CD4-positive, CD25-positive, alpha-beta regulatory T cell (primary cell): ENCODE measurements at regions not wholly inside any gene's neighbourhood (a gene's known extent, or its start where the extent isn't known, plus 50 kb on each side); places are given as distances from the start of the nearest gene placed in this dataset.

Experiments
- ATAC-seq, 2 donors: fragments of 150-1000 bp; cut with Tn5 transposase; one replicate each; pipeline ENCODE4 v1.10.0; 2021; ENCODE audit warnings: low read depth in 2 of 2, moderate number of reproducible peaks in 2 of 2, moderate library complexity in 1 of 2
- DNase-seq, 3 donors: peaks; one replicate each; pipeline versions ENCODE4 v3.0.0 to v3.0.0-alpha.2; 2012 to 2022; ENCODE audit warnings: mixed read lengths in 1 of 3
- H3K27ac ChIP-seq: one replicate; pipeline ENCODE4 v1.7.0; 2013; ENCODE audit warnings: mild to moderate bottlenecking, low read length; ENCODE audit not compliant: insufficient read depth, poor library complexity, severe bottlenecking
- H3K27me3 ChIP-seq: one replicate; pipeline ENCODE4 v1.7.0; 2013; ENCODE audit warnings: low read length; ENCODE audit not compliant: control insufficient read depth, insufficient read depth
- H3K36me3 ChIP-seq: one replicate; pipeline ENCODE4 v1.7.0; 2013; ENCODE audit warnings: mild to moderate bottlenecking, low read length, moderate library complexity; ENCODE audit not compliant: control insufficient read depth, insufficient read depth
- H3K4me1 ChIP-seq: 2 replicates; pipeline ENCODE4 v1.7.0; 2013; ENCODE audit warnings: mild to moderate bottlenecking, low read length; ENCODE audit not compliant: insufficient read depth, control insufficient read depth, poor library complexity, severe bottlenecking
- H3K4me3 ChIP-seq: one replicate; pipeline ENCODE4 v1.7.0; 2013; ENCODE audit warnings: low read depth, mild to moderate bottlenecking, low read length, moderate library complexity
- H3K9me3 ChIP-seq, 2 experiments: 1 replicate in 1 of 2; 2 replicates in 1 of 2; pipeline ENCODE4 v1.7.0; 2013; ENCODE audit warnings: low read length in 2 of 2, mild to moderate bottlenecking in 1 of 2, moderate library complexity in 1 of 2; ENCODE audit not compliant: control insufficient read depth in 2 of 2
- H3K27ac Mint-ChIP-seq, 3 donors: one replicate each; pipeline ENCODE4 v1.8.0; 2020 to 2022; ENCODE audit warnings: mild to moderate bottlenecking in 3 of 3, mixed read lengths in 3 of 3, moderate library complexity in 2 of 3
- H3K27me3 Mint-ChIP-seq: one replicate; pipeline ENCODE4 v1.8.0; 2022; ENCODE audit warnings: mild to moderate bottlenecking, mixed read lengths
- H3K36me3 Mint-ChIP-seq: one replicate; pipeline ENCODE4 v1.8.0; 2020; ENCODE audit warnings: mixed read lengths
- H3K4me1 Mint-ChIP-seq, 4 donors: one replicate each; pipeline ENCODE4 v1.8.0; 2020 to 2022; ENCODE audit warnings: mixed read lengths in 4 of 4, mild to moderate bottlenecking in 1 of 4
- H3K4me3 Mint-ChIP-seq, 4 donors: one replicate each; pipeline ENCODE4 v1.8.0; 2020 to 2022; ENCODE audit warnings: mild to moderate bottlenecking in 4 of 4, mixed read lengths in 4 of 4, moderate library complexity in 3 of 4
- H3K9me3 Mint-ChIP-seq, 7 donors: one replicate each; pipeline ENCODE4 v1.8.0; 2020 to 2022; ENCODE audit warnings: mixed read lengths in 7 of 7, mild to moderate bottlenecking in 3 of 7, moderate library complexity in 2 of 7

DNA sequence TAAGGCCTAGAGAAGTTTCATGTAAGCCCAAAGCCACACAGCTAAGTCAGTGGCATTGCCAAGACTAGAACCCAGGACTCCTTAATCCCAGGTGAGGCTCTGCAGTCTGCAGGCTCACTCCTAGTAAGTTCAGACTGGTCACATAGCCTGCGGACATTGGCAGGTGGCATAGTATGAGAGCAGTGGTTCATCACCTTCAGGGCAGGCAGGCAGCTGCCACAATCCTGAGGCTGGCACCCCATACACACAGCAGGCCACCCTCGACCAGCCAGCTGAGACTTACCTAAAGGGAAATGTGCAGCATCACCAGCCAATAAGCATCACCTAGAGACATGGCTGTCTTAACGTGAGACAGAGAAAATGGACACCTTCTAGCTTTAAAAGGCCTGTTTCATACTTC lies 231.6 kb upstream of the UBASH3B start:
- DNase-seq: no peak
- peaks cover 0 to 6% (median 0%) of the 10 kb centered on the region in 7 donors for H3K9me3 Mint-ChIP-seq
- no peak overlapping the region for H3K4me3 ChIP-seq
- no peaks in the 10 kb centered on the region for H3K4me1 ChIP-seq
- H3K36me3 Mint-ChIP-seq: no peaks in the 10 kb centered on the region
- H3K4me3 Mint-ChIP-seq: no peak overlapping the region
- no peaks in the 10 kb centered on the region for H3K36me3 ChIP-seq
- no peak overlapping the region for H3K27ac Mint-ChIP-seq
- ATAC-seq: no peak
- no peak overlapping the region for H3K27ac ChIP-seq
- H3K9me3 ChIP-seq: no peaks in the 10 kb centered on the region
- no peaks in the 10 kb centered on the region for H3K27me3 Mint-ChIP-seq
- no peaks in the 10 kb centered on the region for H3K27me3 ChIP-seq
- H3K4me1 Mint-ChIP-seq: no peaks in the 10 kb centered on the region

DNA sequence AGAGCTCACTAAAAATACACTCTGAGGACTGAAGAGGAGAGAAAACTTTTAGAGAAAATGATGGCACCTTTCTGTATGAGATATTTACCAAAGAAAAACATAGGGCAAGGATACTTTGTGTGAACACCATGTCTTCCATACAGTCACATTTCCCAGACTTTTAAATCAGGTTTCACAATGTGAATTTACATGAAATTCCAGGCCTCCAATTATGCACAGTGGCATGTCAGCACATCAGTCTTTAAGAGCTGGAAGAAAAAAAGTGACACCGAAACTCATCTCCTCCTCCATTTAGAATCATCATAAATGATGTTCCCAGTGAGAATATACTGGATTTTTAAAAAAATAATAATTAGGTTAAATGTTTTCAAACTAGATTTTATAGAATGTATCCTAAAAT lies 232.2 kb upstream of the UBASH3B start:
- Histone ChIP-seq H3K9me3 (no peaks in the 10 kb centered on the region), H3K4me1 (no peaks in the 10 kb centered on the region), H3K4me3 (no peak overlapping the region), H3K27ac (no peak overlapping the region), H3K27me3 (no peaks in the 10 kb centered on the region), H3K36me3 (no peaks in the 10 kb centered on the region)
- DNase-seq: no peak
- H3K9me3 Mint-ChIP-seq: peaks cover 0 to 6% (median 0%) of the 10 kb centered on the region in 7 donors
- no peaks in the 10 kb centered on the region for H3K4me1 Mint-ChIP-seq
- no peak overlapping the region for H3K4me3 Mint-ChIP-seq
- no peak for ATAC-seq
- H3K27ac Mint-ChIP-seq: no peak overlapping the region
- H3K36me3 Mint-ChIP-seq: no peaks in the 10 kb centered on the region
- no peaks in the 10 kb centered on the region for H3K27me3 Mint-ChIP-seq

DNA sequence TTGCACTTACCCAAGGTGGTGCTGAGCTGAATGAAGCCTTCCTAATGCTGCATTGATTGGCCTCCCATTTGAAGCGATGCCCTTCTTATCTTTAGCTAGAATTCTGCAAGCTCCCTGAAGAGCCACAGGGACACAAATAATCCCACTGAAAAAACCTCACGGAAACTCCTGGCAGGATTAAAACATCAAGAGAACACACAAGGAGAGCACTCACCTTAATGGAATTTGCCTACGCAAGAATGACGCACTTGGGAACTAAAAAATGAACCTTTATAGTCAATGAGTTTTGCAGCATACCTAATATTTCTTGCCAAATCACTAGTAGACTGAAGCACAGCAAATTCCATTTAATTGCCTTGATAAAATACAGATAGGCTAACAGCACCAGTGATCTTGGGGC lies 232.8 kb upstream of the UBASH3B start:
- DNase-seq (no peak), ATAC-seq (no peak)
- H3K9me3 Mint-ChIP-seq: peaks cover 0 to 11% (median 1%) of the 10 kb centered on the region in 7 donors
- no peaks in the 10 kb centered on the region for H3K27me3 ChIP-seq
- peaks cover 2% of the 10 kb centered on the region for H3K27me3 Mint-ChIP-seq
- H3K4me3 Mint-ChIP-seq: no peak overlapping the region
- H3K4me3 ChIP-seq: no peak overlapping the region
- no peak overlapping the region for H3K27ac ChIP-seq
- H3K36me3 ChIP-seq: no peaks in the 10 kb centered on the region
- H3K4me1 Mint-ChIP-seq: no peaks in the 10 kb centered on the region
- no peak overlapping the region for H3K27ac Mint-ChIP-seq
- H3K4me1 ChIP-seq: no peaks in the 10 kb centered on the region
- H3K36me3 Mint-ChIP-seq: no peaks in the 10 kb centered on the region
- no peaks in the 10 kb centered on the region for H3K9me3 ChIP-seq

DNA sequence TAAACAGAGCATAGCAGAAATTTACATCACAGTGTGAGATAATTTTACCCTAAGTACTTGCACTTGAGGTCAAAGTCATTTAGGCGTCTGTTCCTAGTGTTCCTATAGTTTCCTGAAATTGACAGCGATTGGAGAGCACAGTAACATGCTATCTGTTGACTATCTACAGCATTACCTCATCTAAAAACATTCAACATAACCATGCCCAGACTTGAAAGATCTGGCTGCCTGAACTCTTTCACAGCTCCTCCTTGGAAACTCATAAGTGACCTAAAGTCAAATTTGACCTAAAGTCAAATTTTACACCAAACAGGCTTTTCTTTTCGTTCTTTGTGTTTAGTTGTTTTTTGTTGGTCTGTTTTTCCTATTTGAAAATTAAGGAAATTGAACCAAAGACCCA lies 233.8 kb upstream of the UBASH3B start:
- H3K4me1 Mint-ChIP-seq: no peaks in the 10 kb centered on the region
- Histone ChIP-seq H3K36me3 (no peaks in the 10 kb centered on the region), H3K4me1 (no peaks in the 10 kb centered on the region), H3K27ac (no peak overlapping the region), H3K27me3 (no peaks in the 10 kb centered on the region), H3K9me3 (no peaks in the 10 kb centered on the region), H3K4me3 (no peak overlapping the region)
- peaks cover 4% of the 10 kb centered on the region for H3K27me3 Mint-ChIP-seq
- H3K4me3 Mint-ChIP-seq: no peak overlapping the region
- no peaks in the 10 kb centered on the region for H3K36me3 Mint-ChIP-seq
- no peak overlapping the region for H3K27ac Mint-ChIP-seq
- DNase-seq: no peak
- peaks cover 0 to 12% (median 1%) of the 10 kb centered on the region in 7 donors for H3K9me3 Mint-ChIP-seq
- ATAC-seq: no peak

DNA sequence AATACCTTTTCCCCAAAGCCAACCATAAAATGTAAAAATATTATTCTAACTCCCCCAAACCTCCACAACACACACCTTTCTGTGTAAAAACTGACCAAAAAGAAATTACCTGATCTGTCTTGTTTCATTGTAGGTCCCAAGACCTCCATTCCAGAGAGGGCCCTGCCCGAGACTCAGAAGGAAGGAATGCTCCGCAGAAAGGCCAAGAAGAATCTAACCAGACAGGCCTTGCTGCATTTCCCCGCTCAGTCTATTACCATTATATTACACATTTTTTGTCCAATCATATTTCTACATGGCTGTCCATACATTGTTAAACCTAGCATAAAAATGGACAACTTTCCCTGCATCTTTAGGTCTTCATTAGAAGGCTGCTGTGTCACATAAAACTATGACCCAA lies 237.5 kb upstream of the UBASH3B start:
- Mint-ChIP-seq H3K4me1 (no peaks in the 10 kb centered on the region), H3K36me3 (no peaks in the 10 kb centered on the region), H3K27me3 (peaks cover 4% of the 10 kb centered on the region), H3K4me3 (no peak overlapping the region), H3K9me3 (peaks cover 0 to 23% (median 6%) of the 10 kb centered on the region in 7 donors), H3K27ac (no peak overlapping the region)
- no peaks in the 10 kb centered on the region for H3K4me1 ChIP-seq
- no peak overlapping the region for H3K4me3 ChIP-seq
- no peak overlapping the region for H3K27ac ChIP-seq
- no peak for ATAC-seq
- H3K27me3 ChIP-seq: no peaks in the 10 kb centered on the region
- no peaks in the 10 kb centered on the region for H3K36me3 ChIP-seq
- H3K9me3 ChIP-seq: peaks cover 12 to 16% of the 10 kb centered on the region in 2 experiments
- no peak for DNase-seq

DNA sequence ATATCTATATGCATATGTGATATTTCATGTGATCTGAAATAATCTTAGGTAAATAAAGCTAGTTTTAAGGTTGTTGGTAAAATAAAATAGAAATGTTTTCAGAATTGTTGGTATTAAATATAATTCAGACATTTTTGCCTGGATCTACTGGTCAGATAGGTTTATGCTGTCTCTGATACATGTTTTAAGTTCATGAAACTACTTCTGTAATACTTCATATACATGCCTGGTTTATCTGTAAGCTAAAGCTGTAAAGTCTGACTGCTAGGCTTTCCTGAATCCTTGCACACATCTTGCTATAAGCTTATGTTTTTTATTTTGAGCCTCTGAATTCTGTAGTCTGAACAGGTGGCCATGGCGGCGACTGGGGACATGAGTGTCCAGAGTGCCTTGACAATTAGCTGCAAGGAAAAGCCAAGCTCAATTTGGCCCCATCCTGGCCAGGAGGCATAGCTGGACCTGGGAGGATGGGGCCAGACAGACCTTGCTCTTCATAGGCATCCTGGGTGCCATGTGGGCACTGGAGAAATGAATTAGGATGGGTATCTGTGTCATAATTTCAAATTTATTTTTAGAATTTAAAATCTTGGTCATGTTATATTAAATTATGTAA lies 241.0 kb upstream of the UBASH3B start:
- Mint-ChIP-seq H3K4me1 (no peaks in the 10 kb centered on the region), H3K36me3 (no peaks in the 10 kb centered on the region), H3K27me3 (peaks cover 4% of the 10 kb centered on the region), H3K4me3 (no peak overlapping the region), H3K27ac (no peak overlapping the region), H3K9me3 (peaks cover 0 to 23% (median 11%) of the 10 kb centered on the region in 7 donors)
- Histone ChIP-seq H3K9me3 (peaks cover 12 to 16% of the 10 kb centered on the region in 2 experiments), H3K36me3 (no peaks in the 10 kb centered on the region), H3K27me3 (no peaks in the 10 kb centered on the region), H3K27ac (no peak overlapping the region), H3K4me1 (no peaks in the 10 kb centered on the region), H3K4me3 (no peak overlapping the region)
- no peak for ATAC-seq
- DNase-seq: no peak

DNA sequence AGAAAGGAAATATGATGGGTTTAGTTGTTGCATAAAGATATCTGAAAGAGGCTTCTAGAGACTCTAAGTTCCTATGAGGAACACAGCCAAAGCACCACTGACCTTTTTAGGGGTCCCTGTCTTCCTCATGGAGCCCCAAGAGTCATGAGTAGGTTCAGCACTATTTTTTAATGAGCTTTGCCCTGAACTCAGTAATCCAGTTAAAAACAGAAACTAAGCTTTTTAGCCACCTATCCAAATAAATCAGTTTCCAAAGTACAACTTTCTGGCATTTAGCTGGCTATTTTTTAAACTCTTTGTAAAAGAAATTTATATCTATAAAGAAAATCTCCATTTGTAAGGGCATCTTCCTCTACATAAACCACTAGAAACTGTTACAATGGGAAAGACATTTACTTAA lies 241.8 kb upstream of the UBASH3B start:
- Mint-ChIP-seq H3K9me3 (peaks cover 0 to 23% (median 11%) of the 10 kb centered on the region in 7 donors), H3K4me1 (no peaks in the 10 kb centered on the region), H3K27ac (no peak overlapping the region), H3K4me3 (no peak overlapping the region), H3K27me3 (peaks cover 4% of the 10 kb centered on the region), H3K36me3 (no peaks in the 10 kb centered on the region)
- Histone ChIP-seq H3K36me3 (no peaks in the 10 kb centered on the region), H3K9me3 (peaks cover 12 to 16% of the 10 kb centered on the region in 2 experiments), H3K4me3 (no peak overlapping the region), H3K27me3 (no peaks in the 10 kb centered on the region), H3K27ac (no peak overlapping the region), H3K4me1 (no peaks in the 10 kb centered on the region)
- ATAC-seq (no peak), DNase-seq (no peak)

DNA sequence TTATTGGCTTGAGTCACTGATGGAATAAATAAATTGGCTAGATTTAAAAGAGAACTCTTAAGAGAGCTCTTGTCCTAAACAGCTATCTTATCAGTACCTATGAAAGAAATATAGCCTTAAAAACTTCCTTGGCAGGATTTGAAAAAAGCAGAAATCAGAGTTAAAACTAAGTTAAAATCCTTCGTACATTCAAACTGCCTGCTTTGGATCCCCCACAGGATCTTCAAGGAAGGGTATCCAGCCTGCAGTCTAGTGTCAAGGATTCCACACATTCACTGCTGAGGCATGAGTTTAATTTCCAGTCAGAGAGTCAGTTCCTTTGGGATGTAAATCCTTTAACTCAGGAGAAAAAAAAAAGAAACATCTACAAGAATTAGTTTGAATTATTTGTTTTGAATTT lies 242.9 kb upstream of the UBASH3B start:
- Mint-ChIP-seq H3K36me3 (no peaks in the 10 kb centered on the region), H3K27ac (no peak overlapping the region)

More for the DNA sequence above, 242.9 kb upstream of the UBASH3B start:
- Mint-ChIP-seq H3K27me3 (peaks cover under 1% of the 10 kb centered on the region), H3K4me3 (no peak overlapping the region), H3K9me3 (peaks cover 0 to 15% (median 5%) of the 10 kb centered on the region in 7 donors), H3K4me1 (no peaks in the 10 kb centered on the region)
- H3K36me3 ChIP-seq: no peaks in the 10 kb centered on the region
- no peak overlapping the region for H3K27ac ChIP-seq
- ATAC-seq (no peak), DNase-seq (no peak)
- no peaks in the 10 kb centered on the region for H3K27me3 ChIP-seq
- no peak overlapping the region for H3K4me3 ChIP-seq
- no peaks in the 10 kb centered on the region for H3K4me1 ChIP-seq
- H3K9me3 ChIP-seq: peaks cover 12 to 16% of the 10 kb centered on the region in 2 experiments
